HFF-Myc (cell line): ENCODE measurements at regions not wholly inside any gene's neighbourhood (a gene's known extent, or its start where the extent isn't known, plus 50 kb on each side); places are given as distances from the start of the nearest gene placed in this dataset.

Experiments used
- DNase-seq: peaks from one replicate; pipeline ENCODE4 v3.0.0-alpha.2; 2011; ENCODE audit warnings: low read depth; ENCODE audit errors: extremely low read depth
- H3K4me3 ChIP-seq: replicated peaks from 2 replicates; pipeline ENCODE4 v1.5.1; 2011; ENCODE audit warnings: low read depth, mild to moderate bottlenecking, control low read depth, low read length
- CTCF ChIP-seq: IDR thresholded peaks from 2 replicates; pipeline ENCODE4 v1.5.1; 2012; ENCODE audit warnings: mild to moderate bottlenecking, low read depth, low read length, control low read depth; ENCODE audit errors: missing control alignments

- TF ChIP-seq CTCF: no peak
- no peak for DNase-seq
- no peak overlapping the region for H3K4me3 ChIP-seq
Measured at GRCh38 chr11:62054081-62054480, 69.7 kb upstream of the INCENP start.

- DNase-seq: no peak
- H3K4me3 ChIP-seq: no peak overlapping the region
- no peak for TF ChIP-seq CTCF
Measured at GRCh38 chr11:62050716-62051115, 73.1 kb upstream of the INCENP start.

- no peak for DNase-seq
- no peak for TF ChIP-seq CTCF
- no peak overlapping the region for H3K4me3 ChIP-seq
Measured at GRCh38 chr11:62048100-62048499, 75.7 kb upstream of the INCENP start.

- no peak for TF ChIP-seq CTCF
- no peak for DNase-seq
- H3K4me3 ChIP-seq: no peak overlapping the region
Measured at GRCh38 chr11:62046568-62047100, 77.2 kb upstream of the INCENP start.

- no peak for TF ChIP-seq CTCF
- no peak for DNase-seq
Measured at GRCh38 chr11:62044639-62045121, 77.2 kb upstream of the FTH1 start.

GRCh38 chr11:62035293-62035692 lies 67.9 kb upstream of the FTH1 start:
- TF ChIP-seq CTCF: no peak
- no peak overlapping the region for H3K4me3 ChIP-seq
- no peak for DNase-seq

More at GRCh38 chr11:62044639-62045121, 77.2 kb upstream of the FTH1 start:
- H3K4me3 ChIP-seq: no peak overlapping the region

GRCh38 chr11:62034036-62034338 lies 66.6 kb upstream of the FTH1 start:
- no peak for DNase-seq
- no peak overlapping the region for H3K4me3 ChIP-seq
- TF ChIP-seq CTCF: no peak
